Endodermal cell (in vitro differentiated cells): ENCODE measurements at regions not wholly inside any gene's neighbourhood (a gene's known extent, or its start where the extent isn't known, plus 50 kb on each side); places are given as distances from the start of the nearest gene placed in this dataset.

Source experiments
- DNase-seq: peaks from one replicate; pipeline ENCODE4 v3.0.0-alpha.2; 2017
- H3K27ac ChIP-seq: 2 replicates; pipeline ENCODE4 v1.5.1; 2013; ENCODE audit warnings: mild to moderate bottlenecking, low read depth, low read length, moderate library complexity
- H3K27me3 ChIP-seq: 2 replicates; pipeline ENCODE4 v1.6.1; 2013; ENCODE audit warnings: mild to moderate bottlenecking, low read length, moderate library complexity; ENCODE audit not compliant: insufficient read depth, control insufficient read depth, poor library complexity, severe bottlenecking
- H3K36me3 ChIP-seq: 2 replicates; pipeline ENCODE4 v1.7.0; 2013; ENCODE audit warnings: mild to moderate bottlenecking, low read length, moderate library complexity; ENCODE audit not compliant: control insufficient read depth, insufficient read depth
- H3K4me1 ChIP-seq: one replicate; pipeline ENCODE4 v1.7.0; 2013; ENCODE audit warnings: low read length; ENCODE audit not compliant: control insufficient read depth, insufficient read depth
- H3K4me3 ChIP-seq: 2 replicates; pipeline ENCODE4 v1.5.1; 2013; ENCODE audit warnings: mild to moderate bottlenecking, low read length, moderate library complexity
- H3K9ac ChIP-seq: 2 replicates; pipeline ENCODE4 v1.6.1; 2013; ENCODE audit warnings: mild to moderate bottlenecking, low read length, moderate library complexity; ENCODE audit not compliant: poor library complexity, severe bottlenecking; ENCODE audit errors: extremely low read depth
- H3K9me3 ChIP-seq: 2 replicates; pipeline ENCODE4 v1.6.1; 2013; ENCODE audit warnings: mild to moderate bottlenecking, low read length, moderate library complexity; ENCODE audit not compliant: control insufficient read depth
- H3K27ac Mint-ChIP-seq: 2 replicates; pipeline ENCODE4 v1.8.0; 2020; ENCODE audit warnings: mixed read lengths
- H3K27me3 Mint-ChIP-seq: 2 replicates; pipeline ENCODE4 v1.8.0; 2021; ENCODE audit warnings: mild to moderate bottlenecking, mixed read lengths; ENCODE audit not compliant: insufficient read depth
- H3K36me3 Mint-ChIP-seq: 2 replicates; pipeline ENCODE4 v1.8.0; 2020; ENCODE audit warnings: low read depth, mixed read lengths
- H3K4me1 Mint-ChIP-seq: 2 replicates; pipeline ENCODE4 v1.8.0; 2020; ENCODE audit warnings: mixed read lengths
- H3K4me3 Mint-ChIP-seq: 2 replicates; pipeline ENCODE4 v1.8.0; 2020; ENCODE audit warnings: mild to moderate bottlenecking, moderate library complexity, mixed read lengths
- H3K9me3 Mint-ChIP-seq: 2 replicates; pipeline ENCODE4 v1.8.0; 2020; ENCODE audit warnings: mild to moderate bottlenecking, mixed read lengths
- WGBS, 2 experiments: methylation state at CpG; one replicate each; pipeline versions ENCODE4 v1.1.5 to v1.1.7; 2013; ENCODE audit warnings: missing lambda C conversion rate in 2 of 2, mixed read lengths in 1 of 2; ENCODE audit not compliant: insufficient coverage in 1 of 2, insufficient read length in 1 of 2; 5-methylcytosine and 5-hydroxymethylcytosine counted together
- TF ChIP-seq, protein P1 (sequence below): fragments of 200-600 bp; sonication (generic); conservative IDR thresholded peaks from 2 replicates; pipeline ENCODE4 v1.5.0; 2021; ENCODE audit warnings: antibody characterized with exemption, mild to moderate bottlenecking

DNA sequence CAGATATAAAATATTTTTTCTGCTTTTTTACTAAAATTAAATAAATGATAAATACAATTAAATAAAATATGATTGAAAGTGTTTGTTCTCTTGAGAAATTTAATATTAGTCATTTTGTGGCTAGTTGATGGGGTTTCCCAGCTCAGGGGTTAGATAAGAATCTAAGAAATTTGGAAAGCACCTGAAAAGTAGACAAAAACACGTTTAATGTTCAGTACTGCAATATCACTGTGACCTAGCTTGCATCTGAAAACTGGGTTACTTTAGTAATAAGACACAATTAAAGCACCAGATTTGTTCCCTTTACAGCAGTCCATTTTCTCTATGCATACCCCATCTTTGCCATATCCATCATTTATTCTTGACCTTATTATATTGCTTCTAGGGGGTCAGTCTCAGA is 1454.8 kb upstream of the SPRY2 start:
- no peaks in the 10 kb centered on the region for H3K27me3 ChIP-seq
- H3K9me3 ChIP-seq: peaks cover 13% of the 10 kb centered on the region
- no peak overlapping the region for H3K4me3 Mint-ChIP-seq
- H3K36me3 ChIP-seq: no peaks in the 10 kb centered on the region
- H3K27ac Mint-ChIP-seq: no peak overlapping the region
- TF ChIP-seq, protein P1, sequence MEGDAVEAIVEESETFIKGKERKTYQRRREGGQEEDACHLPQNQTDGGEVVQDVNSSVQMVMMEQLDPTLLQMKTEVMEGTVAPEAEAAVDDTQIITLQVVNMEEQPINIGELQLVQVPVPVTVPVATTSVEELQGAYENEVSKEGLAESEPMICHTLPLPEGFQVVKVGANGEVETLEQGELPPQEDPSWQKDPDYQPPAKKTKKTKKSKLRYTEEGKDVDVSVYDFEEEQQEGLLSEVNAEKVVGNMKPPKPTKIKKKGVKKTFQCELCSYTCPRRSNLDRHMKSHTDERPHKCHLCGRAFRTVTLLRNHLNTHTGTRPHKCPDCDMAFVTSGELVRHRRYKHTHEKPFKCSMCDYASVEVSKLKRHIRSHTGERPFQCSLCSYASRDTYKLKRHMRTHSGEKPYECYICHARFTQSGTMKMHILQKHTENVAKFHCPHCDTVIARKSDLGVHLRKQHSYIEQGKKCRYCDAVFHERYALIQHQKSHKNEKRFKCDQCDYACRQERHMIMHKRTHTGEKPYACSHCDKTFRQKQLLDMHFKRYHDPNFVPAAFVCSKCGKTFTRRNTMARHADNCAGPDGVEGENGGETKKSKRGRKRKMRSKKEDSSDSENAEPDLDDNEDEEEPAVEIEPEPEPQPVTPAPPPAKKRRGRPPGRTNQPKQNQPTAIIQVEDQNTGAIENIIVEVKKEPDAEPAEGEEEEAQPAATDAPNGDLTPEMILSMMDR: no peak
- H3K27me3 Mint-ChIP-seq: no peaks in the 10 kb centered on the region
- H3K9me3 Mint-ChIP-seq: peaks cover 15% of the 10 kb centered on the region
- H3K27ac ChIP-seq: no peak overlapping the region
- DNase-seq: no peak
- peaks cover 7% of the 10 kb centered on the region for H3K36me3 Mint-ChIP-seq
- peaks cover 1% of the 10 kb centered on the region for H3K4me1 Mint-ChIP-seq
- no peak overlapping the region for H3K4me3 ChIP-seq
- H3K4me1 ChIP-seq: no peaks in the 10 kb centered on the region
- WGBS, 2 experiments: 100% methylated on average over 1 of the region's 1 CpG
- H3K9ac ChIP-seq: no peak overlapping the region

DNA sequence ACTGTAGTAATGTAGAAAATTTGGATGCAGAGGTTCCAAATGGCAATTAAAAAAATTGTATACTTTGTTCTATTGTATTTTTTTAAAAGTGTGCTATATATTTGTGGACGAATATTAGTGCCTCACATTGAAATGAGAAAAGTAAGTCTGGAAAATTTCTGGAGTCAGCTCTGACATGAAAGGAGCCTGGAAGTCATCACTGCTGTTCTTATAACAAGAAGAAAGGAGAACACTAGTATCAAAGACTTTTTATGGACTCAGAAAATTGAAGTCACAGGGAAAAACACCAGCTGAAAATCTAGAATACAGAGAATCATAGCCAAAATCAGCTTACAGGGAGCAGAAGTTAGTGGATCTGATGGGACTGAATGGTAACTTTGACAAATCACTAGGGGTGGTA is 1450.7 kb upstream of the SPRY2 start:
- no peak overlapping the region for H3K27ac ChIP-seq
- Mint-ChIP-seq H3K36me3 (peaks cover 17% of the 10 kb centered on the region), H3K4me3 (no peak overlapping the region), H3K4me1 (no peaks in the 10 kb centered on the region), H3K27ac (no peak overlapping the region), H3K9me3 (peaks cover 37% of the 10 kb centered on the region), H3K27me3 (no peaks in the 10 kb centered on the region)
- no peaks in the 10 kb centered on the region for H3K36me3 ChIP-seq
- H3K4me3 ChIP-seq: no peak overlapping the region
- peaks cover 21% of the 10 kb centered on the region for H3K9me3 ChIP-seq
- no peaks in the 10 kb centered on the region for H3K27me3 ChIP-seq
- TF ChIP-seq, protein P1: no peak
- DNase-seq: no peak
- H3K9ac ChIP-seq: no peak overlapping the region
- WGBS, 2 experiments: 88% methylated on average over 1 of the region's 1 CpG
- no peaks in the 10 kb centered on the region for H3K4me1 ChIP-seq

DNA sequence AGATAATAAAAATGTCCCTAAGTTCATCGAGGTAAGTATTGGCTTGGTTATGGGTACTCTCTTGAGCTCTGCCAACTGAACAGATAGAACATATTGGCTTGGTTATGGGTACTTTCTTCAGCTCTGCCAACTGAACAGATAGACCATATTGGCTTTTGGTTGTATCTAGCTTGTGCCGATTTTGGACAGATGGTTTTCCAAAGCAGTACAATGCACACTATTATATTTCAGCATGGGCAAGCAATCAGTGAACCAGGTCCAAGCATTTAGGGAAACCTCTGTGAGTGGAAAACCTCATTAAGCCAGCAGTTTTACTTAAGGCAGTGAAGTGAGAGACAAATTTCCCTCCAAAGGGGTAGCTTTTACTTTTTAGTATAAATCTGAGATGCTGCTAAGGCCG is 1440.5 kb upstream of the SPRY2 start:
- H3K9me3 Mint-ChIP-seq: peaks cover 4% of the 10 kb centered on the region
- no peak for DNase-seq
- Histone ChIP-seq H3K27ac (no peak overlapping the region), H3K9ac (no peak overlapping the region), H3K4me1 (no peaks in the 10 kb centered on the region), H3K27me3 (no peaks in the 10 kb centered on the region), H3K4me3 (no peak overlapping the region), H3K36me3 (no peaks in the 10 kb centered on the region), H3K9me3 (peaks cover 11% of the 10 kb centered on the region)
- H3K27ac Mint-ChIP-seq: no peak overlapping the region
- no peaks in the 10 kb centered on the region for H3K27me3 Mint-ChIP-seq
- peaks cover 13% of the 10 kb centered on the region for H3K4me1 Mint-ChIP-seq
- TF ChIP-seq, protein P1: no peak
- H3K4me3 Mint-ChIP-seq: no peak overlapping the region
- peaks cover 8% of the 10 kb centered on the region for H3K36me3 Mint-ChIP-seq
- WGBS, 2 experiments: 98 to 100% methylated on average over 2 to 3 of the region's 3 CpGs
